GM21786 (cell line): ENCODE measurements at regions not wholly inside any gene's neighbourhood (a gene's known extent, or its start where the extent isn't known, plus 50 kb on each side); places are given as distances from the start of the nearest gene placed in this dataset.
"Not testable (repeated sequence)": the region's sequence is repeated elsewhere in the genome, so short reads cannot be mapped to it uniquely, and the experiment has no call there.

Experiments
- ATAC-seq: cut with Tn5 transposase; IDR thresholded peaks from one replicate; pipeline ENCODE4 v1.9.1; 2021; ENCODE audit not compliant: unreplicated experiment

DNA sequence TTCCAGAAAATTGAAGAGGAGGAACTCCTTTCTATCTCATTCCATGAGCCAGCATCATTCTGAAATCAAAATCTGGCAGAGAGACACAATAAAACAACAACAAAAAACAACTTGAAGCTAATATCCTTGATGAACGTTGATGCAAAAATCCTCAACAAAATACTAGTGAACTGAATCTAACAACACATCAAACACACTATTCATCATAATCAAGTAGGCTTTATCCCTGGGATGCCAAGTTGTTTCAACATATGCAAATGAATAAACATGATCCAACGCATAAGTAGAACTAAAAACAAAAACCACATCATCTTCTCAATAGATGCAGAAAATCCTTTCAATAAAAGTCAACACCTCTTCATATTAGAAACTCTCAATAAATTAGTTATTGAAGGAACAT, 335.3 kb upstream of the BRINP3 start:
- ATAC-seq, result no peak

DNA sequence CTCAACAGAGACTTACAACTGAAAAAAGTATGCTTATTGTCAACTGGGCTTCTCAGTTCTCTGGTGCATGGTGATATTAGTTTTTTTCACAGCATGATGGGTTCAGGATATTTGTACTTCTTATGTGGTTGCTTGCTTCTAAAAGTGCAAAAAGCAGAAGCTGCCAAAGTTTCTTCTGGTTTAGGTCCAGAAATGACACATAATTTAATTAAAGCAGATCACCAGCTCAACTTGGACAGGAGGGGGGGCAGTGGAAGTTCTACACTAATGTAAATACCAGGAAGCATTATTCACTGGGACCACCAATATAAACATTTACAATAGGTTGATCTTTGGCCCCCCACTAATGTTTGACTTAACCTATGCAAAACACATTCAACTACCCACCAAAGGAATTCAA, 354.8 kb upstream of the BRINP3 start:
- ATAC-seq, result no peak

DNA sequence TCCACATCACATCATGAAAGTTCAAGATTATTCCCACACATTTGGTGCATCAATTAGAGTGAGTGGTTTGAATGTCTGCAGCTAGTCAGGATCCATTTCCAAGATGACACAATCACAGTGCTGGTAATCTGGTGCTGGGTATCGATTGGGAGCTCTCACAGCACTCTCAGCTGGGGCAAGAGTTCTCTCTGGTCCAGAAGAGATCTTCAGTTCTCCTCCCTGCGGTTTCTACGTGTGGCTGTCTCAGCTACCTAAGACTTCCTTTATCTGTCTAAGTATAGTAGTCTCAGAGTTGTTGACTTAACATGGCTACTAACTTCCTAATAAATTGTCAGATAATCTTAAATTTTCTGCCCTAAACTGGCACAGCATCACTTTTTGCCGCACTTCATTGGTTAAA, 358.0 kb upstream of the BRINP3 start:
- ATAC-seq, result no peak

DNA sequence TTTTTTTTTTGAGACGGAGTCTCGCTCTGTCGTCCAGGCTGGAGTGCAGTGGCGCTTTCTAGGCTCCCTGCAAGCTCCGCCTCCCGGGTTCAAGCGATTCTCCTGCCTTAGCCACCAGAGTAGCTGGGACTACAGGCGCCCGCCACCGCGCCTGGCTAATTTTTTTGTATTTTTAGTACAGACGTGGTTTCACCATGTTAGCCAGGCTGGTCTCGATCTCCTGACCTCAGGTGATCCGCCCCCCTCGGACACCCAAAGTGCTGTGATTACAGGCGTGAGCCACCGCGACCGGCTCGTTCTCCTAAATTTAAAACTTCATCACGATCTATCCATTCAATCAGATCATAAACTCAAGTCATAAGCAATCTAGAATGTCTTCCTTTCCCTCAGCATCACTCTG, 359.5 kb upstream of the BRINP3 start:
- not testable (repeated sequence) for ATAC-seq

DNA sequence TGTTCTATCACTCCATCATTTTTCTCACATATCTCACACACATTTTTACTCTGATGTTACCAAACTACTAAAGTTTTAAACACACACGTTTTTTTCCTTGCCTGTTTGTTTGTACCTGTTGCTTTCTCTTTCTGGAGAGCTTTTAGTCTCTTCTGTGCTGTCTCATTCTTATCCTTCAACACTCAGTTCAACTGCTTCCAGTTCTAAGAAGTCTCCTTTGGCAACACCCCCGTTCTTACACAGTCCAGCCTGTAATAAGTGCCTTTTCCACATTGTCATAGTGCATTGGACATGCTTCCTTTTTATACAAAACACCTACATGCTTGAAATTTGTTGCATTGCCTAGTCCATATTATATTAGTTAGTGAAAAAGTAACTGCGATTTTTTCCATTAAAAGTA, 360.2 kb upstream of the BRINP3 start:
- ATAC-seq, result no peak

DNA sequence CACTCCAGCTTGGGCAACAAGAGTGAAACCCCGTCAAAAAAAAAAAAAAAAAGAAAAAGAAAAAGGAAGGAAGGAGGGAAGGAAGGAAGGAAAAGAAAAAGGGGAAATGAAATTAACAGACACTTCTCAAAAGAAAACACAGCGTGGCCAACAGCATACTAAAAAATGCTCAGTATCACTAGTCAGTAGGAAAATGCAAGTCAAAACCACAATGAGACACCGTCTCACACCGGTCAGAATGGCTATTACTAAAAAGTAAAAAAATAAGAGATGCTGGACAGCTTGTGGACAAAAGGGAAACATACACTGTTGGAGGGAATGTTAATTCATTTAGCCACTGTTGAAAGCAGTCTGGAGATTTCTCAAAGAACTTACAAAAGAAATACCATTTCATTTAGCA, 369.5 kb upstream of the BRINP3 start:
- no peak for ATAC-seq

DNA sequence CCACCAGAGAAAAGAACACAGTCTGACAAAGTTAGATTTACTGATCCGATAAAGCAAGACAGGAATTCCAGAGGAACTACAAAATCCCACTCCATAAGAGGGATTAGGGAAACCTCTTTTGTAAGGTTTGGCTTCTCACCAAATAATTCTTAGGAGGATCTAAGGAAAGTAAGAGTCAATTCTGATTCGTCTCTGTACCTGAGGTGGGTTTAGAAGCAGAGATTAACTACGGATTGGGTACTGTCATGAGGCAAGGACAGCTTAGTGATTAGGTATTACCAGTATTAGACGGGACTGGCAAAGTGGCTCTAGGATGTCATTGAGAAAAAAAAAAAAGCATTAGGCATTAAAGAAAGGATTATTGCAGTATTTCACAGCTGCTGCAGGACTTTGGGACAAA, 371.7 kb upstream of the BRINP3 start:
- ATAC-seq, result no peak

DNA sequence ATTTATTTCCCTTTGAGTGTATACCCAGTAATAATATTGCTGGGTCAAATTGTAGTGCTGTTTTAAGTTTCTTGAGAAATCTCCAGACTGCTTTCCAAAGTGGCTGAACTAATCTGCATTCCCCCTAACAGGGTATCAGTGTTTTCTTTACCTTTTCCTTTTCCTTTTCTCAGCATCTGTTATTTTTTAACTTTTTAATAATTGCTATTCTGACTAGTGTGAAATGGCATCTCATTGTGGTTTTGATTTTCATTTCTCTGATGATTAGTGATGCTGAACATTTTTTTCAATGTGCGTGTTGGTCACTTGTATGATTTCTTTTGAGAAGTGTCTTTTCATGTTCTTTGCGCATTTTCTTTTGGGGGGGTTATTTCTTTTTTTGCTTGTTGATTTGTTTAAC, 374.9 kb upstream of the BRINP3 start:
- ATAC-seq, result no peak

DNA sequence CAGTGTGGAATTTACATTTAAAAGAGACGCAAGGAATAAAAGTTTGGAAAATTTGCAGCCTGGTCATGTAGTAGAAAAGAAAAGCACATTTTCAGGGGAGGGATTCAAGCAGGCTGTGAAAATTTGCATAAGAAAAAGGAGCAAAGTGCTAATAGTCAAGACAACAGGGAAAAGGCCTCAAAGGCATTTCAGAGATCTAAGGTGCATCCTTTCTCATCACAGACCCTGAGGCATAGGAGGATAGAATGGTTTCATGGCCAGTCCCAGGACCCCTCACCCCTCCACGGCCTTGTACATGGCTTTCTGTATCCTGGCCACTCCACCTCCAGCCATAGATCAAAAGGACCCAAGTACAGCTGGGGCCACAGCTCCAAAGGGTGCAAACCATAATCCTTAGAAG, 380.5 kb upstream of the BRINP3 start:
- no peak for ATAC-seq

DNA sequence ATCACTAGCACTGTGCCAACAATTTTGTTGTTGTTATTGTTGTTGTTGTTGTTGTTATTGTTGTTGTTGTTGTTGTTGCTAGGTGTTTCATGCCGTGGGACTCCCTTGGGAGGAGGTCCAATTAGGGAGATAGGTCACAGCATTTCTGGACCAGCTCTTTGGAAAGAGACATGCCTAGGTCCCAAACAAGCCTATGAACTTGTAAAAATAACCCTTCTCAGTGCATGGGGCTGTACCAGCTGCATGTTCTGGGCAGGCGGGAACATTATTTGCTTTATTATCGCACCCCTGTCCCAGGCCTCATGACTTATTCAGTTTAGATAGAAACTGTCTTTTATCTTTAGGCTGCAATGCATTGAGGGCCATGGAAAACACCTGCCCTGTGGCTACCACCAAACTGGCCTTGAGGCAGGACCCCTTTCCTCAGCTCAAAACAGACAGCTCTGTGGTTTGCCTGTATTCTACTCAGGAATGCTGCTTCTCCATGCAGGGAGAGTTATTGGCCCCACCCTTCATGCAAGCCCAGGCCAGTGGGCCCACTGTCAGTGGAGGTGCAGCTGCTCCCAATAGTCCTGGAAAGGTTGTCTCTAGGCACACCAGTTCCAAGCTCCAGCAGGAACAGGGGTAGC, 386.5 kb upstream of the BRINP3 start:
- ATAC-seq, result no peak

DNA sequence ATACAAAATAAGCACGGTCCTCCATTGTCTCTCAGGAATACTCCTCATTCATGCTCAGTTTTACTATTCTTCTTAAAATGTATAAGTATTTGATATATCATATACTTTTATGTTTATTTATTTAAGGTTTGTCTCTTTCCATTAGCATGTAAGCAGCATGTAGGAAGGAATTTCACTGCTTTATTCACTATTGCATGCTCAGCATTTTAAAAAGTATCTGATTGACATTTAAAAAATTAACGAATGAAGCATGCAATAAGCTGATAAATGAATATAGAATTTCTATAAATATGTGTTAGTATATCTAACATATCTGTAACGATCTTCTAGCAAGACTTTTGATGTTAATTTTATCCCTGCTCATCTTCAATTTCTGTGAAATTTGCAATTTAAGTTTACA, 402.7 kb upstream of the BRINP3 start:
- no peak for ATAC-seq

DNA sequence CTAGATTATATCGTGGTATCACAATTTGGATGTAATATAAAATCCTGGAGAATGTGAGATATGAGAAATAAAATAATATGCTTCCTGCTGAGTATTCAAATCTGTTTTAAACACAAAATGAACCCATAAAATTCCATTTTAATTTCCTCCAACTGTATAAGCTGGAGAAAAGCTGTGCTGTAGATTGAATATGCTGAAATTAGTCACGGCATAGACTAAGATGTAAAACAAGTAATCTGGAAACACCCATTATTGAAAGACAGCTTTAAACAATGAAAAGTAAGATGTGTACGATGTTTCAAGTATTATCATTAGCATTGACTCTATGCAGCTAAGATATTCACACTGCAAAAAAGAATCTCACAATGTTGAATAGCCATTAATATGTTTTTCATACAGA, 403.4 kb upstream of the BRINP3 start:
- no peak for ATAC-seq

DNA sequence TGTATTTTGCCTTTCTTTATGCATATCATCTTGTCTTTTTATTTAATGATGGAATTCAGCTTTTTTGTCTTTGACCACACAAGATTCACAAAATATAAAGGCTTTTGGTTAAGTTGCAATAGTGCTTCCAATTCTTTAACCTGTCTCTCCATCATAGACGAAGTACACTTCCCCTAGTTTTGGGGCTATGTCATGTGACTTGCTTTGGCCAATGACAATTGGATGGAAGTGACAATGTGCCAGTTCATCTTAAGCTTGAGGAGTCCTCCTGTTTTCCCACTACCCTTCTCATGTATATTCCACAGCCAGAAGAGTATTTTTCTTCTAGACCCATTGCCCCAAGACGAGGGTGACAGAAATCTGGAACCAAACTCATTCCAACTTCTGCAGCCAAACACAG, 419.6 kb upstream of the BRINP3 start:
- ATAC-seq, result no peak

DNA sequence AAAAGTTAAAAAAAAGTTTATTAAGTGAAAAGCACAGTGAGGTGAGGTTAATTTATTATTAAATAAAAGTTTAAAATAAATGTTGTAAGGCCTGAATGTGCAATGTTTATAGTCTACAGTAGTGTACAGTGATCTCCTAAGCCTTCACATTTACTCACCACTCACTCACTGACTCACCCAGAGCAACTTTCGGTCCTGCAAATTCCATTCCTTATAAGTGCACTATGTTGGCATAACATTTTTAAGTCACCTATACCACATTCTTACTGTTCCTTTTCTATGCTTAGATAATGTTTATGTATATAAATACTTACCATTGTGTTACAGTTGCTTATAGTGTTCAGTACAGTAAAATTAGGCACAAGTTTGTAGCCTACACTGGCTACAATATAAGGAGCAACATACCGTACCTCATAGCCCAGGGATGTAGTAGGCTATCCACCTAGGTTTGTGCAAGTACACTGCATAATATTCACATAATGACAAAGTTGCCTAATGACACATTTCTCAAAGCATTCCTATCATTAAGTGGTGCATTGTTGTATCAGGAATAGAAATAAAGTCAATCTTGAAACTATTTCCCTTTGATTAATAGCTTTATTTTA, 426.5 kb upstream of the BRINP3 start:
- no peak for ATAC-seq

DNA sequence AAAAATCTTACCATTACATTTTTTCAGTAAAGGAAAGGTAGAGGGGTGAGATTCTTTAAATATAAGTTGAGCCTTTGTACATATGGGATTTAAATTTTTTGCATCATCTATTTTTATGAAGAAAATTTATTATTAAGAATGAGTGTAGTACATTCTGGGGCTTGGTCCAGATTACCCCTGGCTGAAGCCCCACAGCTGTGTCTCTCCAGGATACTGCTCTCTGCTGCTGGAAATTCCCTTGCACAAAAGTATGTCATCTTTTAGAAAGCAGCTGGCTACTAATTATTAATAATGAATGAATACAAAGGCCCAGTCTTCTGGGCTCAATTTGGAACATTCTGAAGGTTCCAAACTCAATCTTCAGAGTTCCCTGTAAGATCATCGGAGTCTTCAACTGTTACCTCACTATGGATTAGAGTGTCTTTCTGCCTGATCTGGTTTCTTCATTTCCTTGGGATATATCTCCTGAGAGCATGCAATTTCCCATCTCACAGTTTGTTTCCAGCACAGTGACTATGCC, 428.6 kb upstream of the BRINP3 start:
- no peak for ATAC-seq

DNA sequence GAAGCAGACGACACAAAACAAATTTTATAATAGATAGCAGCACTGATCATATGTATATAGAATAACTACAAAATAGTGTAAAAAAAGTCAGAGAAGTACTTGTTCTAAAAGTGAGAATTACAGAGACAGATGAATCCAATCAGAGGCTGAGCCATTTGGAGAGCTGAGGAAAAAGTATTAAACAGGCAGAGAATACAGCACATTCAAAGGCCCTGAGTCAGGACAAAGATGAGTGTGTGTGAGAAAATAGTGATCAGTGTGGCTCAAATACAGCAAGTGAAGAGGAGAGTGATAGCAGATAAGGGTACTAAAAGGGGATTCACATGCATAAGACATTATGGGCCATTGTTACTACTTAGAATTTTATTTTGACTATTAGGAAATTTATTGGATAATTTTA, 430.6 kb upstream of the BRINP3 start:
- no peak for ATAC-seq

DNA sequence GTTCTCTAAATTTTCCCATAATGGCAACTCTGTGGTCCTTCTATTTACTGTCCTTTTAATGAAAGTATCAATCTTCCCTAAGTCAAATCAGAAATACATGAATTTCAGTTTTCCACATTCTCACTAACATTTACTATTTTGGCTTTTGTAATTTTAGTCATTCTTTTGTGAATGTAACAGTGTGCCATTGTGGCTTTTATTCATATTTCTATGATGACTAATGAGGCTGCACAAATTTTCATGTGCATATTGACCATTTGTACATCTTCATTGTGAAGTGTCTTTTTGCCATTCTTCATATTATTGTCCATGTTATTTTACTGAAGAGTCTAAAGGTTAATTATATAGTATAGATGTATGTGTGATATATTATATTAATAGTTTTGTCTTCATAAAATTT, 431.0 kb upstream of the BRINP3 start:
- ATAC-seq, result no peak

DNA sequence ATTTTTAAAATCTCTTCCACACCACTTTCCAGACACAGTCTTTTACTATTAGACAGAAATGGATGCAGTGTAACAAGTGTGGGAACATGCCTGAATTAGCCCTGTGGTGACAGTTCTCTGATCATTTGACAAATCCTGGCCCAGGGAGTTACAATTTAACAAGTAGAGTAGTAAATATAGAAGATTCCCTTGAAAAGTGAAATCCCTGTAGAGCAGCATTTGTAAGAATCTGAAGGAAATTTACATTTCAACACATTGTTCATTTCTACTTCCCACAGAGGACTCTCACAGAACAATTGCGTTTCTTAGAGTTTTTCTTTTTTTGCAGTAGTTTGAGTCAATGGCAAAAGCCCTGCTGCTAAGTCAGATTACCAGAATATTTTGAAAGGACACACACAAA, 458.3 kb upstream of the BRINP3 start:
- ATAC-seq, result no peak

DNA sequence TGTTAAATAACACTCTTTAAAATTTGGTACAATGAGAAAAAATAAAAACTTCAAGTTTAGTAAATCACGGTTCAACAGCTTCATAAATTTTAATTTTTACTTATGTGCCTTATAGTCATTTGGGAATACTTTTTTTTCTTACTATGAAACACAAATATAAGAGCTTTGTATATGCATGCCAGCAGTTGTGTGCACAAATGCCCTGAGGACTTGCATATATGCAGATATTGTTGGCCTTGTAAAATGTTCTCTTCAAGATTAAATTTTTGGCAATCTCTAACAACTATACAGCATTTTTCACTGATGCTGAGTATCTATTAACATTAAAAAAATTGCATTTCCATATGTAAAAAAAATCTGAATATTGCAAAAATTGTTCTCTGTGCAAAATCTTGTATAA, 458.7 kb upstream of the BRINP3 start:
- ATAC-seq, result no peak

DNA sequence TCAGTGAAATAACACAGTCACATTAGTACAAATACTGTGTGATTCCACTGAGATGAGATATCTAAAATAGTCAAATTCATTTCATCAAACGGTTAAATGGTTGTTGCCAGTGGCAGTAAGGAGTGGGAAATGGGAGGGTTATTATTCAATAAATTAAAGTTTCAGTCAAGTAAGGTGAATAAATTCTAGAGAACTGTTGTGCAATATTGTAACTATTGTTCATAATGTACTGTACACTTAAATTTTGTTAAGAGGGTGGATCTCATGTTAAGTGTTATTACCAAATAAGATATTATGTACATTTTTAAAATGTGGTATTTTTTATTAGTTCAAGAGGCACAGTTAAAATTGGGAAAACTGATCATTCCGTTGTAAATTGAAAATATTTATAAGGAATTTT, 463.3 kb upstream of the BRINP3 start:
- ATAC-seq, result no peak

DNA sequence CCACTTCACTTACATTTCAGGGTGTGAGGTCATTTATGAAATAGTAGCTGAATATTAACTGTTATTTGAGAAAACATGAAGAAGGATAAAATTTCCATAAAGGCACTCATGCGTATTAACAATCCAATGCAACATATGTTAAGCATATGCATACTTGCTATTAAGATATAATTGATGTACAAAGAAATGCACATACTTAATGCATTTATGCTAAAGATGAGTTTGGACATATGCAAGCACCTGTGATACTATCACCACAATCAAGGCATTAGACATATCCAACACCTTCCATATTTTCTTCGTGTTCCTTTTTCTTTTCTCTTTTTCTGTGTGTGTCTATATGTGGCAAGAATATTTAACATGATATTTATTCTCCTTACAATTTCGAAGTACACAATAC, 464.8 kb upstream of the BRINP3 start:
- no peak for ATAC-seq

DNA sequence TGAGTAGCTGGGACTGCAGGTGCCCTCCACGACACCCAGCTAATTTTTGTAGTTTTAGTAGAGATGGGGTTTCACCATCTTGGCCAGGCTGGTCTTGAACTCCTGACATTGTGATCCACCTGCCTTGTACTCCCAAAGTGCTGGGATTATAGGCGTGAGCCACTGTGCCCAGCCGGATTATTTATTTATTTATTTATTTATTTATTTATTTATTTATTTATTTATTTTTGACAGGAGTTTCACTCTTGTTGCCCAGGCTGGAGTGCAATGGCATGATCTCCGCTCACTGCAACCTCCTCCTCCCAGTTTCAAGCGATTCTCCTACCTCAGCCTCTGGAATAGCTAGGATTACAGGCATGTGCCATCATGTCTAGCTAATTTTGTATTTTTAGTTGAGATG, 466.1 kb upstream of the BRINP3 start:
- ATAC-seq, result not testable (repeated sequence)

DNA sequence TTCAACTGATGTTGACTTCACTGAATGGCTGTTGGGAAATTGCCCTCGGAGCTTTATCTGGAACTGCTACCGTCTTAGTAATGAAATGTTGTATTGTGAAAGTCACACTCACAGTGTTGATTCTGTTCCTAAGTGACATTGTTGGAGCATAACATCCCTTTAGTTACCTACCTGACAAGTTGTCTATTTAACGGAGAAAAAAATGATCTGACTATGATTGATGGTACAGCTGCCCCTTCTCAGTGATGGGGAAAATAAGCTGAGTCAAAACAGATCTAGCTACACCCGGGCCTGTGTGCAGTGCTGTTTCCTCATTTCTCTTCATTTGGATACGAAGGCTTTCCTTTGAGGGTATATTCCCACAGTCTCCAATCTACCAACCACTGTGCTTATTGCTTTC, 472.3 kb upstream of the BRINP3 start:
- ATAC-seq, result no peak
